RWPE1 (cell line): ENCODE measurements at regions not wholly inside any gene's neighbourhood (a gene's known extent, or its start where the extent isn't known, plus 50 kb on each side); places are given as distances from the start of the nearest gene placed in this dataset.
A peak's percentile ranks its signal among the peaks of the same experiment; 100 is the strongest.

ENCODE experiments used
- CTCF ChIA-PET: fragments of 350-600 bp; sonication (Branson Sonifier 250); formaldehyde crosslinking; extraction: SDS; loops from one replicate; lab custom pipeline; 2021; lab: Yijun Ruan, JAX
- POLR2A ChIA-PET: fragments of 400-600 bp; formaldehyde crosslinking; extraction: SDS; loops from one replicate; lab custom pipeline; 2020; ENCODE audit warnings: antibody characterized with exemption; ENCODE audit not compliant: low non-redundant PET; lab: Yijun Ruan, JAX
- DNase-seq: peaks from one replicate; pipeline ENCODE4 v3.0.0; 2012; ENCODE audit warnings: low spot score
- H3K27ac ChIP-seq: fragments of 450-650 bp; 2 replicates; pipeline ENCODE4 v1.5.1; 2017
- TF ChIP-seq, protein P1 (sequence below): fragments of 450-650 bp; conservative IDR thresholded peaks from 2 replicates; pipeline ENCODE4 v1.5.1; 2017; ENCODE audit warnings: low read depth, mild to moderate bottlenecking

DNA sequence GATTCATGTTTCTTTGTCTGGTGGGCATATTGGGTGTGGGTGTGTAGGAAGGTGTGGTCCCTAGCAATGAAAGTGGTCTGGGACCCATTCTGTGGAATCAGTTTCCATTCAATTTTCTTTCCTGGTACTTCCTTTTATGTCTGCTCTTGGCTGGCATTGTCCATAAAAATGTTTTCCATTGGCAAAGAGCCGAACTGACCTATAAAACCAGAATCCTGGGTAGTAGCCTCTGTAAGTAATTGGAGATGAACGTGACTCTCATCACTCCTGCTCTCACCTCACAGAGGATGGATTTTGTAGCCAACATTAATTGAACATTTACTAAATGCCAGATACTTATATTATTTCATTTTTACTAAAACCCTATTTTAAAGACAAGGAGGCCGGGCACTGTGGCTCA is 66.5 kb upstream of the IRX3 start:
- H3K27ac ChIP-seq, result no peak overlapping the region
- ChIA-PET POLR2A (no interaction called here), CTCF (interaction anchor here (0.5 to 0.7 kb wide), 2 partner anchors 25 to 101 kb away, joined by 3 to 4 read pairs; no protein-coding TSS in a partner anchor)
- DNase-seq, result no peak
- TF ChIP-seq, protein P1, sequence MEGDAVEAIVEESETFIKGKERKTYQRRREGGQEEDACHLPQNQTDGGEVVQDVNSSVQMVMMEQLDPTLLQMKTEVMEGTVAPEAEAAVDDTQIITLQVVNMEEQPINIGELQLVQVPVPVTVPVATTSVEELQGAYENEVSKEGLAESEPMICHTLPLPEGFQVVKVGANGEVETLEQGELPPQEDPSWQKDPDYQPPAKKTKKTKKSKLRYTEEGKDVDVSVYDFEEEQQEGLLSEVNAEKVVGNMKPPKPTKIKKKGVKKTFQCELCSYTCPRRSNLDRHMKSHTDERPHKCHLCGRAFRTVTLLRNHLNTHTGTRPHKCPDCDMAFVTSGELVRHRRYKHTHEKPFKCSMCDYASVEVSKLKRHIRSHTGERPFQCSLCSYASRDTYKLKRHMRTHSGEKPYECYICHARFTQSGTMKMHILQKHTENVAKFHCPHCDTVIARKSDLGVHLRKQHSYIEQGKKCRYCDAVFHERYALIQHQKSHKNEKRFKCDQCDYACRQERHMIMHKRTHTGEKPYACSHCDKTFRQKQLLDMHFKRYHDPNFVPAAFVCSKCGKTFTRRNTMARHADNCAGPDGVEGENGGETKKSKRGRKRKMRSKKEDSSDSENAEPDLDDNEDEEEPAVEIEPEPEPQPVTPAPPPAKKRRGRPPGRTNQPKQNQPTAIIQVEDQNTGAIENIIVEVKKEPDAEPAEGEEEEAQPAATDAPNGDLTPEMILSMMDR, result no peak

- TF ChIP-seq, protein P1, result no peak
- DNase-seq, result no peak
- H3K27ac ChIP-seq, result no peak overlapping the region
- ChIA-PET CTCF (no interaction called here), POLR2A (no interaction called here)
Observed at GRCh38 chr16:54351171-54351570, 64.6 kb upstream of the IRX3 start.

- H3K27ac ChIP-seq, result peak overlapping the region; percentile 32
- TF ChIP-seq, protein P1, result no peak
- ChIA-PET CTCF (interaction anchor here (0.6 kb wide), 3 partner anchors 12 to 421 kb away, joined by 5 to 7 read pairs (median 5); no protein-coding TSS in a partner anchor), POLR2A (interaction anchor here (0.6 kb wide), 1 partner anchor 1256 kb away, joined by 3 read pairs; no protein-coding TSS in a partner anchor)
- no peak for DNase-seq
Observed at GRCh38 chr16:54347961-54348360, 61.4 kb upstream of the IRX3 start.

DNA sequence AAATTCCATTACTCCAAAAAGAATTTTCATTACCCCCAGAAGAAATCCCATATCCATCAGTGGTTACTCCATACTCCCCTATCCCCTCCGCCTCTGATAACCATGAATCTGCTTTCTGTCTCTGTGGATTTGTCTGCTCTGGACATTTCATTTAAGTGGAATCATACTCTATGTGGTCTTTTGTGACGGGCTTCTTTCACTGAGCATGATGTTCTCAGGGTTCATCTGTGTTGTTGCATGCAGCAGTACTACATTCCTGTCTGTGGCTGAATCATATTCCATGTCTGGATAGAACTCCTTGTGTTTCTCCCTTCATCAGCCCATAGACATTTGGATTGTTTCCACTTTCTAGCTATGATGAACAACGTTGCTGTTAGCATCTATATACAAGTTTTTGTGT is 59.5 kb upstream of the IRX3 start:
- TF ChIP-seq, protein P1, result no peak
- CTCF ChIA-PET, result no interaction called here
- no peak for DNase-seq
- POLR2A ChIA-PET, result no interaction called here
- no peak overlapping the region for H3K27ac ChIP-seq

GRCh38 chr16:54344646-54345630 is 58.4 kb upstream of the IRX3 start:
- H3K27ac ChIP-seq, result no peak overlapping the region
- ChIA-PET CTCF (no interaction called here), POLR2A (no interaction called here)
- TF ChIP-seq, protein P1, result no peak
- no peak for DNase-seq

DNA sequence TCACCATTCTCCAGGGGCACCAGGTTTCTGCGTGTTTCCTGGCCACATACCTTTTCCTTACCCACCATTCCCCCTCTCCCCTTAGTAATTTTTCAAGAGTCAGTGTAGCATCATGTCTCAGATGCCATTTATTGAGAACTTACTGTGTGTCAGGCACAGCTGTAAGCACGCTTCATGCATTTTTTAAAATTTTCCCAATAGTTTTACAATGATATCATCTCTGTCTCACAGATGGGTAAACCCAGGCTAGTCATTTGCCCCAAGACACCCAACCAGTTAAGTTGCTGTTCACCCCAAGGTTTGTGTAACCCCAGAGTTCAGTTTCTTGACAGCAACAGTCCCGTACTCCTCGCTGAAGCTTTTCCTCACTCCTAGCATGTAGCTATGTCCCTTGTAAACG is 56.4 kb upstream of the IRX3 start:
- peak overlapping the region; percentile 93 for H3K27ac ChIP-seq

More for the DNA sequence above, 56.4 kb upstream of the IRX3 start:
- no peak for DNase-seq
- ChIA-PET POLR2A (no interaction called here), CTCF (interaction anchor here (0.6 kb wide), 2 partner anchors 146 to 393 kb away, joined by 4 read pairs; no protein-coding TSS in a partner anchor)
- TF ChIP-seq, protein P1, result no peak
